Naive thymus-derived CD4-positive, alpha-beta T cell (primary cell): ENCODE measurements at regions not wholly inside any gene's neighbourhood (a gene's known extent, or its start where the extent isn't known, plus 50 kb on each side); places are given as distances from the start of the nearest gene placed in this dataset.
"Not testable (repeated sequence)": the region's sequence is repeated elsewhere in the genome, so short reads cannot be mapped to it uniquely, and the experiment has no call there.

Source experiments
- ATAC-seq: fragments of 150-1000 bp; cut with Tn5 transposase; 2 replicates; pipeline ENCODE4 v1.10.0; 2021; ENCODE audit warnings: mild to moderate bottlenecking, moderate library complexity
- CTCF ChIA-PET: fragments of 350-600 bp; sonication (Branson Sonifier 250); formaldehyde crosslinking; loops from one replicate; lab custom pipeline; 2021; ENCODE audit warnings: antibody characterized with exemption; lab: Charles Lee
- POLR2A ChIA-PET: fragments of 350-600 bp; sonication (Branson Sonifier 250); formaldehyde crosslinking; loops from one replicate; lab custom pipeline; 2021; ENCODE audit warnings: antibody characterized with exemption, inconsistent platforms; lab: Charles Lee
- DNase-seq, 9 donors: peaks; one replicate each; pipeline versions ENCODE4 v3.0.0 to v3.0.0-alpha.2; 2020 to 2022; ENCODE audit warnings: mixed read lengths in 1 of 9
- H3K27ac ChIP-seq: one replicate; pipeline ENCODE4 v1.7.0; 2013; ENCODE audit warnings: mild to moderate bottlenecking, low read depth, low read length, moderate library complexity
- H3K27me3 ChIP-seq, 2 donors: one replicate each; pipeline ENCODE4 v1.7.0; 2013; ENCODE audit warnings: low read length in 2 of 2, mild to moderate bottlenecking in 2 of 2, moderate library complexity in 2 of 2; ENCODE audit not compliant: control insufficient read depth in 2 of 2, insufficient read depth in 2 of 2
- H3K36me3 ChIP-seq, 3 experiments: 1 replicate in 2 of 3; 2 replicates in 1 of 3; pipeline ENCODE4 v1.7.0; 2013; ENCODE audit warnings: low read length in 3 of 3, mild to moderate bottlenecking in 3 of 3, moderate library complexity in 1 of 3; ENCODE audit not compliant: insufficient read depth in 3 of 3, control insufficient read depth in 2 of 3
- H3K4me1 ChIP-seq, 2 donors: one replicate each; pipeline ENCODE4 v1.7.0; 2013; ENCODE audit warnings: low read length in 2 of 2, mild to moderate bottlenecking in 2 of 2, moderate library complexity in 1 of 2; ENCODE audit not compliant: control insufficient read depth in 2 of 2, insufficient read depth in 2 of 2
- H3K4me3 ChIP-seq: 2 replicates; pipeline ENCODE4 v1.7.0; 2013; ENCODE audit warnings: mild to moderate bottlenecking, low read length
- H3K9me3 ChIP-seq, 3 experiments: 1 replicate in 2 of 3; 2 replicates in 1 of 3; pipeline ENCODE4 v1.7.0; 2013; ENCODE audit warnings: low read length in 3 of 3; ENCODE audit not compliant: control insufficient read depth in 2 of 3
- H3K27ac Mint-ChIP-seq, 9 donors: one replicate each; pipeline ENCODE4 v1.8.0; 2020 to 2022; ENCODE audit warnings: mixed read lengths in 9 of 9, mild to moderate bottlenecking in 8 of 9, moderate library complexity in 5 of 9, inconsistent platforms in 2 of 9
- H3K27me3 Mint-ChIP-seq, 5 donors: one replicate each; pipeline ENCODE4 v1.8.0; 2021 to 2022; ENCODE audit warnings: mixed read lengths in 5 of 5, mild to moderate bottlenecking in 1 of 5
- H3K36me3 Mint-ChIP-seq, 5 donors: one replicate each; pipeline ENCODE4 v1.8.0; 2020 to 2022; ENCODE audit warnings: mixed read lengths in 5 of 5, mild to moderate bottlenecking in 3 of 5, inconsistent platforms in 1 of 5
- H3K4me1 Mint-ChIP-seq, 7 donors: one replicate each; pipeline ENCODE4 v1.8.0; 2020 to 2022; ENCODE audit warnings: mixed read lengths in 7 of 7, mild to moderate bottlenecking in 3 of 7, inconsistent platforms in 1 of 7
- H3K4me3 Mint-ChIP-seq, 10 donors: one replicate each; pipeline ENCODE4 v1.8.0; 2020 to 2022; ENCODE audit warnings: mild to moderate bottlenecking in 10 of 10, mixed read lengths in 10 of 10, moderate library complexity in 6 of 10, inconsistent platforms in 2 of 10
- H3K9me3 Mint-ChIP-seq, 11 donors: one replicate each; pipeline ENCODE4 v1.8.0; 2020 to 2022; ENCODE audit warnings: mixed read lengths in 11 of 11, mild to moderate bottlenecking in 4 of 11, inconsistent platforms in 1 of 11, moderate library complexity in 1 of 11
- intact Hi-C, 2 donors: fragments of 100-400 bp; cut with micrococcal nuclease; formaldehyde crosslinking; loops; one replicate each; pipeline ENCODE4 v1.15.1; 2023

- intact Hi-C loops = no loop called here
- H3K36me3 Mint-ChIP-seq = no peaks in the 10 kb centered on the region
- POLR2A ChIA-PET = no interaction called here
- Histone ChIP-seq H3K4me1 (no peaks in the 10 kb centered on the region), H3K36me3 (no peaks in the 10 kb centered on the region), H3K27ac (no peak overlapping the region), H3K4me3 (no peak overlapping the region), H3K9me3 (no peaks in the 10 kb centered on the region), H3K27me3 (no peaks in the 10 kb centered on the region)
- H3K4me3 Mint-ChIP-seq = no peak overlapping the region
- peaks cover 0 to 13% (median 0%) of the 10 kb centered on the region in 11 donors for H3K9me3 Mint-ChIP-seq
- H3K27me3 Mint-ChIP-seq = peaks cover 0 to under 1% (median 0%) of the 10 kb centered on the region in 5 donors
- CTCF ChIA-PET = no interaction called here
- no peaks in the 10 kb centered on the region for H3K4me1 Mint-ChIP-seq
- DNase-seq = no peak
- H3K27ac Mint-ChIP-seq = no peak overlapping the region
- no peak for ATAC-seq
Measured at GRCh38 chr2:66252109-66252508, 182.8 kb upstream of the MEIS1 start.

- CTCF ChIA-PET = no interaction called here
- Histone ChIP-seq H3K9me3 (no peaks in the 10 kb centered on the region), H3K4me1 (no peaks in the 10 kb centered on the region), H3K27ac (no peak overlapping the region), H3K4me3 (no peak overlapping the region), H3K27me3 (no peaks in the 10 kb centered on the region), H3K36me3 (no peaks in the 10 kb centered on the region)
- no peak for DNase-seq
- no peak for ATAC-seq
- peaks cover 0 to 6% (median 0%) of the 10 kb centered on the region in 5 donors for H3K27me3 Mint-ChIP-seq
- H3K4me1 Mint-ChIP-seq = no peaks in the 10 kb centered on the region
- no peak overlapping the region for H3K27ac Mint-ChIP-seq
- intact Hi-C loops = no loop called here
- no peaks in the 10 kb centered on the region for H3K36me3 Mint-ChIP-seq
- H3K9me3 Mint-ChIP-seq = peaks cover 0 to 16% (median 0%) of the 10 kb centered on the region in 11 donors
- H3K4me3 Mint-ChIP-seq = no peak overlapping the region
- POLR2A ChIA-PET = no interaction called here
Measured at GRCh38 chr2:66251573-66251972, 183.4 kb upstream of the MEIS1 start.

GRCh38 chr2:66249089-66249488 lies 185.8 kb upstream of the MEIS1 start:
- H3K4me1 ChIP-seq, H3K9me3 ChIP-seq, DNase-seq, intact Hi-C loops, H3K27ac Mint-ChIP-seq, ATAC-seq, H3K36me3 ChIP-seq, H3K4me1 Mint-ChIP-seq, H3K27ac ChIP-seq, H3K4me3 Mint-ChIP-seq, H3K27me3 ChIP-seq, H3K36me3 Mint-ChIP-seq, H3K4me3 ChIP-seq, POLR2A ChIA-PET, CTCF ChIA-PET: not testable (repeated sequence)
- H3K27me3 Mint-ChIP-seq = peaks cover 0 to 17% (median 0%) of the 10 kb centered on the region in 5 donors
- peaks cover 0 to 17% (median 3%) of the 10 kb centered on the region in 11 donors for H3K9me3 Mint-ChIP-seq

- H3K27ac ChIP-seq, DNase-seq, POLR2A ChIA-PET, H3K36me3 ChIP-seq, ATAC-seq, H3K4me1 Mint-ChIP-seq, H3K36me3 Mint-ChIP-seq, H3K9me3 ChIP-seq, H3K4me3 ChIP-seq, H3K4me3 Mint-ChIP-seq, H3K4me1 ChIP-seq, CTCF ChIA-PET, intact Hi-C loops, H3K27me3 ChIP-seq, H3K27ac Mint-ChIP-seq: not testable (repeated sequence)
- peaks cover 0 to 17% (median 0%) of the 10 kb centered on the region in 5 donors for H3K27me3 Mint-ChIP-seq
- peaks cover 0 to 17% (median 2%) of the 10 kb centered on the region in 11 donors for H3K9me3 Mint-ChIP-seq
Measured at GRCh38 chr2:66243809-66244208, 191.1 kb upstream of the MEIS1 start.

- H3K27ac ChIP-seq, POLR2A ChIA-PET, H3K4me1 Mint-ChIP-seq, H3K4me3 Mint-ChIP-seq, ATAC-seq, H3K36me3 Mint-ChIP-seq, intact Hi-C loops, H3K4me3 ChIP-seq, H3K9me3 ChIP-seq, CTCF ChIA-PET, H3K27me3 ChIP-seq, H3K27ac Mint-ChIP-seq, DNase-seq, H3K4me1 ChIP-seq, H3K36me3 ChIP-seq: not testable (repeated sequence)
- Mint-ChIP-seq H3K27me3 (peaks cover 0 to 17% (median 0%) of the 10 kb centered on the region in 5 donors), H3K9me3 (peaks cover 0 to 17% (median 2%) of the 10 kb centered on the region in 11 donors)
Measured at GRCh38 chr2:66242888-66243287, 192.0 kb upstream of the MEIS1 start.

- DNase-seq = no peak
- Mint-ChIP-seq H3K4me3 (no peak overlapping the region), H3K9me3 (peaks cover 0 to 13% (median 2%) of the 10 kb centered on the region in 11 donors), H3K36me3 (no peaks in the 10 kb centered on the region), H3K4me1 (no peaks in the 10 kb centered on the region), H3K27me3 (peaks cover 0 to 17% (median 0%) of the 10 kb centered on the region in 5 donors), H3K27ac (no peak overlapping the region)
- Histone ChIP-seq H3K27ac (no peak overlapping the region), H3K27me3 (no peaks in the 10 kb centered on the region), H3K4me1 (no peaks in the 10 kb centered on the region), H3K9me3 (no peaks in the 10 kb centered on the region), H3K4me3 (no peak overlapping the region), H3K36me3 (no peaks in the 10 kb centered on the region)
- intact Hi-C loops = no loop called here
- CTCF ChIA-PET = no interaction called here
- POLR2A ChIA-PET = no interaction called here
- ATAC-seq = no peak
Measured at GRCh38 chr2:66242099-66242789, 192.7 kb upstream of the MEIS1 start.

GRCh38 chr2:66240286-66240685 lies 194.6 kb upstream of the MEIS1 start:
- H3K27ac Mint-ChIP-seq = no peak overlapping the region
- POLR2A ChIA-PET = no interaction called here
- H3K36me3 ChIP-seq = no peaks in the 10 kb centered on the region
- H3K9me3 ChIP-seq = no peaks in the 10 kb centered on the region
- H3K27ac ChIP-seq = no peak overlapping the region
- no peak for ATAC-seq
- no peaks in the 10 kb centered on the region for H3K4me1 Mint-ChIP-seq
- H3K27me3 ChIP-seq = no peaks in the 10 kb centered on the region
- no peaks in the 10 kb centered on the region for H3K4me1 ChIP-seq
- no peak overlapping the region for H3K4me3 ChIP-seq
- no peak overlapping the region for H3K4me3 Mint-ChIP-seq
- H3K36me3 Mint-ChIP-seq = no peaks in the 10 kb centered on the region
- intact Hi-C loops = no loop called here
- CTCF ChIA-PET = no interaction called here
- DNase-seq = no peak
- peaks cover 0 to 9% (median 2%) of the 10 kb centered on the region in 11 donors for H3K9me3 Mint-ChIP-seq
- peaks cover 0 to 5% (median 0%) of the 10 kb centered on the region in 5 donors for H3K27me3 Mint-ChIP-seq
